ENCODE measurements at regions not wholly inside any gene's neighbourhood (a gene's known extent, or its start where the extent isn't known, plus 50 kb on each side); places are given as distances from the start of the nearest gene placed in this dataset.

DNA sequence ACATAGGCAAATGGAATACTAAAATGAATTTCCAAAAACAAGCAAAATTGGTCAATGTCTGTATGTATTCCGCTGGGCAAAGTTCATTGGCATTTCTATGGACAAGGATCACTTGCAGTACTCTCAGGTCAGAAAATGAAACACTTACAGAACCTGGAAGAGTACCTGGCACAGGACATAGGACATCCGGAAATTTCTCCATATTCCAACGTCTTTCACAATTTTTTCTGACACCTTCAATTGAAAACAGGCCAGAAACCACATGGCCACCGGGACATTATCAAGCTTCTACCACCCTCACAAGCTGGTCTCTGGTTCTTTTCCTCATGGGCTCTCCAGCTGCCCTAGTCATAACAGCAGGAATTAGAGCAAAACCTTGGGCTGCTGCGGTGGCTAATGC lies 96.9 kb upstream of the MSH6 start:
- Mint-ChIP-seq H3K4me1 (ENCODE audit: low read depth) (peaks cover 3% of the 10 kb centered on the region), H3K36me3 (ENCODE audit: low read depth) (no peaks in the 10 kb centered on the region), H3K27ac (ENCODE audit: unreplicated experiment) (no peak overlapping the region), H3K4me3 (ENCODE audit: unreplicated experiment) (no peak overlapping the region), H3K9me3 (ENCODE audit: low read depth) (no peaks in the 10 kb centered on the region), H3K27me3 (ENCODE audit: low read depth) (no peaks in the 10 kb centered on the region)
- no peak for DNase-seq (ENCODE audit: low spot score)
- TF ChIP-seq, protein P1, sequence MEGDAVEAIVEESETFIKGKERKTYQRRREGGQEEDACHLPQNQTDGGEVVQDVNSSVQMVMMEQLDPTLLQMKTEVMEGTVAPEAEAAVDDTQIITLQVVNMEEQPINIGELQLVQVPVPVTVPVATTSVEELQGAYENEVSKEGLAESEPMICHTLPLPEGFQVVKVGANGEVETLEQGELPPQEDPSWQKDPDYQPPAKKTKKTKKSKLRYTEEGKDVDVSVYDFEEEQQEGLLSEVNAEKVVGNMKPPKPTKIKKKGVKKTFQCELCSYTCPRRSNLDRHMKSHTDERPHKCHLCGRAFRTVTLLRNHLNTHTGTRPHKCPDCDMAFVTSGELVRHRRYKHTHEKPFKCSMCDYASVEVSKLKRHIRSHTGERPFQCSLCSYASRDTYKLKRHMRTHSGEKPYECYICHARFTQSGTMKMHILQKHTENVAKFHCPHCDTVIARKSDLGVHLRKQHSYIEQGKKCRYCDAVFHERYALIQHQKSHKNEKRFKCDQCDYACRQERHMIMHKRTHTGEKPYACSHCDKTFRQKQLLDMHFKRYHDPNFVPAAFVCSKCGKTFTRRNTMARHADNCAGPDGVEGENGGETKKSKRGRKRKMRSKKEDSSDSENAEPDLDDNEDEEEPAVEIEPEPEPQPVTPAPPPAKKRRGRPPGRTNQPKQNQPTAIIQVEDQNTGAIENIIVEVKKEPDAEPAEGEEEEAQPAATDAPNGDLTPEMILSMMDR (IDR thresholded peaks at IDR 0.05): no peak

DNA sequence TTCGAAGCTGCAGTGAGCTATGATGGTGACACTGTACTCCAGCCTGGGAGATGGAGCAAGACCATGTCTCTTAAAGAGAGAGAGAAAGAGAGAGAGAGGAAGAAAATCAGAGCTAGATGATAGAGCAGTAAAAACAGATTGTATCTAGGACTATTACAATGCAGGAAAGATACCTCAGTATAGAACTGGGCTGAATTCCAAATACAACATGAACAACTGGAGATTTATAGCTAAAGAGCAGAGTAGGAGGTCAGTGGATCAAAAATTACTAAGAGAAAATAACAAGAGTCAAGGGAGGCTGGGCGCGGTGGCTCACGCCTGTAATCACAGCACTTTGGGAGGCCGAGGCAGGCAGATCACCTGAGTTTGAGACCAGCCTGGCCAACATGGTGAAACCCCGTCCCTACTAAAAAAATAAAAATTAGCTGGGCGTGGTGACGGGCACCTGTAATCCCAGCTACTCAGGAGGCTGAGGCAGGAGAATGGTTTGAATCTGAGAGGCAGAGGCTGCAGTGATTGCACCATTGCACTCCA lies 100.7 kb upstream of the MSH6 start:
- no peak overlapping the region for H3K4me3 Mint-ChIP-seq (ENCODE audit: unreplicated experiment)

DNA sequence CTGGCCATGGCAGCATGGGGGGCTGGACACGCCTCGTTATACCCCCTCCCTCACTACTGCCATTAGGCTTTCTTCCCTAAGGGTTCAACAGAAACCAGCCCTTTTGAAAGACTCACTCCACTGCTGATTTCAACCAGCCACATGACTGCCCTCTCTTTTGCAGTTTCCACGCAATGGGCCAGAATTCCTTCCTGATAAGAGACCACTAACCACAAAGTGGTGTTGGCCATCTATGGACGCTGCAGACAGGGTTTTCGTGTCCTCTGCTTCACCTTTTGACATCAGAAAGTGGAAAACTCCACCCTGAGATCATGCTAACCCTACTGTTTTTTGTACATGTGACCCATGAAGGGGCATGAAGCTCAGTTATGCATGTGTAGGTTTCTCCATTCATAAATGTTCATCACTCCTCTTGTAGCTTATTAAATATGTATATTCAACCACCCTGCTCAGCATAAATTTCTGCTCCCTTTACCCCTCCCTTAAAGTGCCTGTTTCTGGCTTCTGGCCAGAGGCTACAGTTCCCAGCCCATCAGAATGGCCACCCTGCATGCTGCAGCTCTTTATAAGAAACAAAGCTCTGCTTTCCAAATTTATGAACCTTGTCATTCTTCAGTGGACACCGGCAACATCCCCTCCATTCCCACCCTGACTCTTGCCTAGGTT lies 105.6 kb upstream of the KCNK12 start:
- Mint-ChIP-seq H3K4me1 (ENCODE audit: low read depth) (no peaks in the 10 kb centered on the region), H3K27ac (ENCODE audit: unreplicated experiment) (no peak overlapping the region), H3K27me3 (ENCODE audit: low read depth) (peaks cover 4% of the 10 kb centered on the region)

More for the DNA sequence above, 100.7 kb upstream of the MSH6 start:
- Mint-ChIP-seq H3K4me1 (ENCODE audit: low read depth) (no peaks in the 10 kb centered on the region), H3K27ac (ENCODE audit: unreplicated experiment) (no peak overlapping the region), H3K36me3 (ENCODE audit: low read depth) (no peaks in the 10 kb centered on the region), H3K27me3 (ENCODE audit: low read depth) (peaks cover 2% of the 10 kb centered on the region), H3K9me3 (ENCODE audit: low read depth) (no peaks in the 10 kb centered on the region)
- DNase-seq (ENCODE audit: low spot score): no peak
- TF ChIP-seq, protein P1 (IDR thresholded peaks at IDR 0.05): no peak

DNA sequence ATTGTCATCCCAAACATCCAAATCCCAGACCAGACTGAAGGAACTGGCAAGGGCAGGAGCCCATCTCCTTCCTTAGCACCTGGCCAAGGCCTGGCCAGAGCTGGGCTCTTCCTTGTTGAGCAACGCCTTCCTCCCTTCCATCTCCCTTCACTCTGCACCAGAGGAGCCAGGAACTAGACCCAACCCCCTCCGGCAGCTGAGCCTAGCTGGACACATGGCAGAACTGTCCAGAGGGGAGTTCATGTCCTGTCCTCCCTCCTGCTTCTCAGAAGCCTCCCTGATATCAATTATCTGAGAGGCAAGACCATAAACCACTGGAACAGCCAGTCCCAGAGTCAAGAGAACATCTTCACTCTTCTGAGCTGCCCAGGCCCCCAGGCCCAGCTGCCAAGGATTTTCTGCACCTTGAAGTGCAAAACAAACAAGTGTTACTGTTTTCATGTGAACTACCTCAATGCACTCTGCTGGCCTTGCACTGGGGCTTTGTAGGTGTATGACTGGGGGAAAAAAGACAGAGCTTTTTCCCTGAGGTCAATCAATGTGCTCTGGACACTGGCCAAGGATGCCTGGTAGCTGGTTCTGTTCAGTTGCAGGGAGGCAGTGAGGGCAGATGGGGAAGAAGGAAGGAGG lies 104.5 kb upstream of the KCNK12 start:
- Mint-ChIP-seq H3K9me3 (ENCODE audit: low read depth) (no peaks in the 10 kb centered on the region), H3K4me1 (ENCODE audit: low read depth) (no peaks in the 10 kb centered on the region), H3K36me3 (ENCODE audit: low read depth) (no peaks in the 10 kb centered on the region), H3K4me3 (ENCODE audit: unreplicated experiment) (no peak overlapping the region), H3K27me3 (ENCODE audit: low read depth) (peaks cover 4% of the 10 kb centered on the region), H3K27ac (ENCODE audit: unreplicated experiment) (no peak overlapping the region)
- TF ChIP-seq, protein P1 (IDR thresholded peaks at IDR 0.05): no peak
- DNase-seq (ENCODE audit: low spot score): no peak

More for the DNA sequence above, 105.6 kb upstream of the KCNK12 start:
- DNase-seq (ENCODE audit: low spot score): no peak
- Mint-ChIP-seq H3K4me3 (ENCODE audit: unreplicated experiment) (no peak overlapping the region), H3K9me3 (ENCODE audit: low read depth) (no peaks in the 10 kb centered on the region), H3K36me3 (ENCODE audit: low read depth) (no peaks in the 10 kb centered on the region)
- TF ChIP-seq, protein P1 (IDR thresholded peaks at IDR 0.05): no peak

DNA sequence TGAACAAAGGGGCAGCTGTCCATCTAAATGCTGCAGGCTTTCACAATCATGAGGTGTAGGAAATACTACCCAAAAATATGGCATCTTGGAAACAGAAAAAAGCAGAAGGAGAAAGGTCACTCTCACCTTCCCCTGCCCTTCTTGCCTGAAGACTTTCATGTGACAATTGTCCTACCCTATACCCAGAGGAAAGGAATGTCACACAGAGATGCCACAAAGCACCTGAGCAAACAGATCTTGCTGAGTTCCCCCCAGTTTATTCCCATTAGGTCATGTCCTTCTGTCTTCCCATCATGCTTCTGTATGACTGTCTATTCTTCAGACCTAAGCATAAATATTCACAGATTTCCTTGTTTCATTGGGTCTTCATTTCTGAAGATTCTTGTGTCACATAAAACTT lies 95.5 kb upstream of the KCNK12 start:
- H3K27me3 Mint-ChIP-seq (ENCODE audit: low read depth): no peaks in the 10 kb centered on the region
- no peaks in the 10 kb centered on the region for H3K4me1 Mint-ChIP-seq (ENCODE audit: low read depth)
- no peaks in the 10 kb centered on the region for H3K9me3 Mint-ChIP-seq (ENCODE audit: low read depth)
- TF ChIP-seq, protein P1 (IDR thresholded peaks at IDR 0.05): no peak
- H3K36me3 Mint-ChIP-seq (ENCODE audit: low read depth): no peaks in the 10 kb centered on the region
- H3K4me3 Mint-ChIP-seq (ENCODE audit: unreplicated experiment): no peak overlapping the region
- DNase-seq (ENCODE audit: low spot score): no peak
- H3K27ac Mint-ChIP-seq (ENCODE audit: unreplicated experiment): no peak overlapping the region

Data from chondrocyte (in vitro differentiated cells).